H1 (cell line): ENCODE measurements at regions not wholly inside any gene's neighbourhood (a gene's known extent, or its start where the extent isn't known, plus 50 kb on each side); places are given as distances from the start of the nearest gene placed in this dataset.

Experiments used
- CTCF ChIA-PET: fragments of 300-600 bp; sonication (Branson Sonifier 250); formaldehyde crosslinking; loops from one replicate; lab custom pipeline; 2021; ENCODE audit not compliant: partially characterized antibody; lab: Charles Lee
- POLR2A ChIA-PET: fragments of 300-600 bp; sonication (Branson Sonifier 250); formaldehyde crosslinking; loops from one replicate; lab custom pipeline; 2021; ENCODE audit warnings: inconsistent platforms; ENCODE audit not compliant: partially characterized antibody; lab: Charles Lee
- DNase-seq, 2 experiments: peaks; one replicate each; pipeline versions ENCODE4 v3.0.0 to v3.0.0-alpha.2; 2010 to 2022; ENCODE audit warnings: low spot score in 2 of 2, low read depth in 1 of 2, mixed read lengths in 1 of 2
- FAIRE-seq: peaks from 2 replicates; lab custom pipeline; 2011; peaks lifted over from hg19 to GRCh38; lab: Jason Lieb, UNC
- H2AFZ ChIP-seq: 2 replicates; pipeline ENCODE4 v1.8.1; 2012; ENCODE audit warnings: low read length, inconsistent platforms
- H2AK5ac ChIP-seq: 2 replicates; pipeline ENCODE4 v1.6.1; 2013; ENCODE audit warnings: low read depth, low read length
- H2BK120ac ChIP-seq: replicated peaks from 2 replicates; pipeline ENCODE3; 2013; ENCODE audit warnings: low read depth, low read length, inconsistent platforms
- H2BK12ac ChIP-seq: 2 replicates; pipeline ENCODE4 v1.6.1; 2013; ENCODE audit warnings: low read depth, low read length
- H2BK15ac ChIP-seq: 2 replicates; pipeline ENCODE4 v1.6.1; 2013; ENCODE audit warnings: low read length
- H2BK20ac ChIP-seq: 2 replicates; pipeline ENCODE4 v1.6.1; 2013; ENCODE audit warnings: low read length
- H2BK5ac ChIP-seq: 2 replicates; pipeline ENCODE4 v1.6.1; 2013; ENCODE audit warnings: low read depth, low read length
- H3K14ac ChIP-seq: 2 replicates; pipeline ENCODE4 v1.6.1; 2013; ENCODE audit warnings: inconsistent platforms; ENCODE audit not compliant: insufficient read length
- H3K18ac ChIP-seq: 2 replicates; pipeline ENCODE4 v1.6.1; 2013; ENCODE audit warnings: low read length; ENCODE audit errors: extremely low read depth
- H3K23ac ChIP-seq: 2 replicates; pipeline ENCODE4 v1.6.1; 2013; ENCODE audit warnings: inconsistent platforms; ENCODE audit not compliant: insufficient read length
- H3K23me2 ChIP-seq: 2 replicates; pipeline ENCODE4 v1.6.1; 2013; ENCODE audit warnings: low read depth, low read length
- H3K27ac ChIP-seq: 2 replicates; pipeline ENCODE4 v1.6.1; 2011; ENCODE audit warnings: low read depth, low read length, inconsistent platforms
- H3K27me3 ChIP-seq, 4 experiments: replicated peaks in 1 of 4; 1 replicate in 1 of 4; 2 replicates in 3 of 4; pipeline versions ENCODE4 v1.6.1 to v1.8.1; 2011 to 2013; ENCODE audit warnings: low read length in 3 of 4, mild to moderate bottlenecking in 3 of 4, inconsistent platforms in 2 of 4, mixed read lengths in 2 of 4, moderate library complexity in 1 of 4; ENCODE audit not compliant: control insufficient read depth in 3 of 4, insufficient read depth in 3 of 4; ENCODE audit errors: extremely low read depth in 1 of 4
- H3K36me3 ChIP-seq, 4 experiments: 2 replicates each; pipeline versions ENCODE4 v1.6.1 to v1.8.1; 2011 to 2013; ENCODE audit warnings: mild to moderate bottlenecking in 4 of 4, low read length in 3 of 4, moderate library complexity in 2 of 4, control low read depth in 1 of 4, inconsistent platforms in 1 of 4; ENCODE audit not compliant: insufficient read depth in 4 of 4, control insufficient read depth in 2 of 4
- H3K4ac ChIP-seq: replicated peaks from 2 replicates; pipeline ENCODE3; 2013; ENCODE audit warnings: low read length, low read depth, mixed read lengths, inconsistent platforms; ENCODE audit not compliant: insufficient read length
- H3K4me1 ChIP-seq, 4 experiments: replicated peaks in 1 of 4; 1 replicate in 1 of 4; 2 replicates in 3 of 4; pipeline versions ENCODE4 v1.6.1 to v1.8.1; 2011 to 2013; ENCODE audit warnings: low read length in 3 of 4, inconsistent platforms in 2 of 4, mixed read lengths in 1 of 4; ENCODE audit not compliant: insufficient read depth in 4 of 4, control insufficient read depth in 3 of 4
- H3K4me2 ChIP-seq, 2 experiments: 2 replicates each; pipeline versions ENCODE4 v1.6.1 to v1.8.1; 2011 to 2013; ENCODE audit warnings: low read depth in 2 of 2, low read length in 2 of 2, control low read depth in 1 of 2, inconsistent platforms in 1 of 2, mild to moderate bottlenecking in 1 of 2; ENCODE audit not compliant: insufficient read depth in 1 of 2
- H3K4me3 ChIP-seq, 4 experiments: fragments of 200-600, 300-600 bp in 1 of 4; sonication (generic), shearing (Covaris generic), sonication (Bioruptor Twin) in 1 of 4; 2 replicates each; pipeline versions ENCODE4 v1.5.1 to v1.8.1; 2011 to 2016; ENCODE audit warnings: low read length in 4 of 4, low read depth in 3 of 4, control low read depth in 2 of 4, inconsistent platforms in 2 of 4, mild to moderate bottlenecking in 2 of 4, mixed read lengths in 1 of 4, moderate library complexity in 1 of 4; ENCODE audit not compliant: insufficient read depth in 2 of 4; ENCODE audit errors: extremely low read depth in 1 of 4
- H3K56ac ChIP-seq: replicated peaks from 2 replicates; pipeline ENCODE3; 2013; ENCODE audit warnings: low read depth, mild to moderate bottlenecking, mixed read lengths, low read length, inconsistent platforms; ENCODE audit not compliant: insufficient read length
- H3K79me1 ChIP-seq: 2 replicates; pipeline ENCODE4 v1.6.1; 2013; ENCODE audit warnings: low read depth, low read length, control low read depth
- H3K79me2 ChIP-seq, 2 experiments: 2 replicates each; pipeline versions ENCODE4 v1.6.1 to v1.8.1; 2012 to 2013; ENCODE audit warnings: low read length in 2 of 2, mild to moderate bottlenecking in 2 of 2, inconsistent platforms in 1 of 2; ENCODE audit not compliant: insufficient read depth in 2 of 2, control insufficient read depth in 1 of 2
- H3K9ac ChIP-seq, 4 experiments: replicated peaks in 1 of 4; 1 replicate in 1 of 4; 2 replicates in 3 of 4; pipeline versions ENCODE4 v1.6.1 to v1.8.1; 2011 to 2013; ENCODE audit warnings: low read depth in 3 of 4, low read length in 3 of 4, control low read depth in 2 of 4, mild to moderate bottlenecking in 2 of 4, moderate library complexity in 2 of 4, inconsistent platforms in 1 of 4; ENCODE audit errors: extremely low read depth in 1 of 4
- H3K9me3 ChIP-seq, 2 experiments: 2 replicates each; pipeline versions ENCODE4 v1.6.1 to v1.8.1; 2012 to 2013; ENCODE audit warnings: mild to moderate bottlenecking in 2 of 2, moderate library complexity in 2 of 2, control low read depth in 1 of 2, inconsistent platforms in 1 of 2, low read depth in 1 of 2, low read length in 1 of 2, mixed read lengths in 1 of 2; ENCODE audit not compliant: insufficient read depth in 2 of 2
- H4K20me1 ChIP-seq, 2 experiments: replicated peaks in 1 of 2; 2 replicates each; pipeline versions ENCODE3 to v1.8.1; 2011 to 2013; ENCODE audit warnings: inconsistent platforms in 2 of 2, low read length in 2 of 2, mild to moderate bottlenecking in 1 of 2; ENCODE audit not compliant: insufficient read depth in 2 of 2, control insufficient read depth in 1 of 2
- H4K5ac ChIP-seq: 2 replicates; pipeline ENCODE4 v1.6.1; 2013; ENCODE audit warnings: low read length, low read depth, mixed read lengths, inconsistent platforms; ENCODE audit not compliant: insufficient read length
- H4K8ac ChIP-seq: 2 replicates; pipeline ENCODE4 v1.8.0; 2013; ENCODE audit warnings: mild to moderate bottlenecking, moderate library complexity, low read length, inconsistent platforms; ENCODE audit not compliant: insufficient read depth; ENCODE audit errors: extremely low read depth
- H4K91ac ChIP-seq: replicated peaks from 2 replicates; pipeline ENCODE3; 2013; ENCODE audit warnings: low read length, mixed read lengths, inconsistent platforms; ENCODE audit not compliant: insufficient read length
- EGR1 ChIP-seq: IDR thresholded peaks from 2 replicates; pipeline ENCODE4 v1.6.1; 2011; ENCODE audit warnings: low read depth, low read length, borderline replicate concordance
- JUND ChIP-seq: IDR thresholded peaks from 2 replicates; pipeline ENCODE4 v1.6.1; 2011; ENCODE audit warnings: mild to moderate bottlenecking, improper control_type of control experiment, low read length
- SP4 ChIP-seq: IDR thresholded peaks from 2 replicates; pipeline ENCODE4 v1.6.1; 2012; ENCODE audit warnings: low read length, inconsistent platforms
- WGBS, 2 experiments: shearing (Covaris generic) in 1 of 2; methylation state at CpG; one replicate each; pipeline versions ENCODE4 v1.1.6 to v1.1.7; 2013 to 2015; ENCODE audit warnings: low lambda C conversion rate in 2 of 2, mixed read lengths in 2 of 2, inconsistent platforms in 1 of 2, low coverage in 1 of 2, missing lambda C conversion rate in 1 of 2; ENCODE audit not compliant: insufficient replicate concordance in 2 of 2, insufficient coverage in 1 of 2, insufficient read length in 1 of 2; ENCODE audit errors: extremely low coverage in 1 of 2, missing lambda C conversion rate in 1 of 2; 5-methylcytosine and 5-hydroxymethylcytosine counted together

DNA sequence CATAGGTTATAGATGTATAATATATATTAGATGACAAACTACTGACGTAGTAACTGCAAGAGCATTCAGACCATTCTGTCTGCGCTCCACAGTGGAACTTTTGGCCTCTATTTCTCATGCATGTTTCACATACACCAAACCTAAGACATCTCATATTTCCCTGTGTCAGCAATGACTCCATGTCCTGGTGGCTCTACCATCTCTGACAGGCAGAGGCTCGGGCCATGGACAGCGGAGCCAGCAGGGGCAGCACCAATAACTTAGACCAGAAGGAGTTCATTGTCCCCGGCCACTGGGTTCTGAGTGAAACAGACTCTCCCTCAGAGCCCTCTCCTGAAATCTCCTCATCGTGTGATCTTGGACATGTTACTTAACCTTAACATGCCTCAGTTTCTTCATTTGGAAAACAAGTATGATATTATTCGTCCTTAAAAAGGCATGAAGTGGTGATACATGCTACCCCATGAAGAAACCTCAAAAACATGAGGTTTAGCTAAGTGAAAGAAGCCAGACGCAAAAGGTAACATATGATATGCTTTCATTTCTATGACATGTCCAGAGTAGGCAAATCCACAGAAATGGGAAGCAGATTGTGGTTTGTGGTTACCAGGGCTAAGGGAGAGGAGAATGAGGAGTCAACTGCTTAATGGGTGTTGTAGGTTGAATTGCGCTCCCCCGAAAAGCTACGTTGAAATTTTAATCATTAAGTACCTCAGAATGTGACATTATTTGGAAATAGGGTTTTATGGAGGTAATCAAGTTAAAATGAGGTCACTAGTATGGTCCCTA lies 564.0 kb upstream of the JARID2 start:
- Histone ChIP-seq H3K79me1 (no peaks in the 10 kb centered on the region), H2BK120ac (no peak overlapping the region), H3K36me3 (no peaks in the 10 kb centered on the region), H3K4me2 (no peak overlapping the region), H3K9ac (no peak overlapping the region), H3K4me1 (peaks cover 0 to 9% (median 8%) of the 10 kb centered on the region in 4 experiments; a peak in 3 of 7 replicates), H2BK15ac (no peak overlapping the region), H2BK20ac (no peak overlapping the region), H3K79me2 (no peaks in the 10 kb centered on the region), H4K91ac (no peak overlapping the region), H3K23me2 (no peaks in the 10 kb centered on the region; the same call in 1 of the 2 replicates), H3K14ac (no peak overlapping the region), H3K18ac (no peak overlapping the region), H3K4ac (no peak overlapping the region), H4K5ac (no peak overlapping the region), H4K8ac (no peak overlapping the region), H3K56ac (no peak overlapping the region), H3K23ac (no peak overlapping the region), H2BK5ac (no peak overlapping the region), H2AFZ (no peak overlapping the region), H3K27me3 (no peaks in the 10 kb centered on the region; a peak in 2 of 7 replicates), H3K4me3 (no peak overlapping the region), H4K20me1 (no peaks in the 10 kb centered on the region), H2AK5ac (no peak overlapping the region), H2BK12ac (no peak overlapping the region), H3K27ac (no peak overlapping the region), H3K9me3 (no peaks in the 10 kb centered on the region)
- ChIA-PET CTCF (no interaction called here), POLR2A (interaction anchor here (1.3 kb wide), 1 partner anchor 10 kb away, joined by 3 read pairs; no protein-coding TSS in a partner anchor)
- DNase-seq (no peak), FAIRE-seq (no peak)
- WGBS, 2 experiments: 91% methylated on average over 11 of the region's 11 CpGs; no CpG with 5 or more reads in 1 of the 2 experiments
- TF ChIP-seq JUND: no peak
- no peak for TF ChIP-seq SP4
- TF ChIP-seq EGR1: no peak
